NAMALWA (cell line): ENCODE measurements at regions not wholly inside any gene's neighbourhood (a gene's known extent, or its start where the extent isn't known, plus 50 kb on each side); places are given as distances from the start of the nearest gene placed in this dataset.
A peak's percentile ranks its signal among the peaks of the same experiment; 100 is the strongest.

Experiments used
- DNase-seq: peaks from one replicate; pipeline ENCODE4 v3.0.0-alpha.2; 2015; ENCODE audit warnings: low spot score

DNA sequence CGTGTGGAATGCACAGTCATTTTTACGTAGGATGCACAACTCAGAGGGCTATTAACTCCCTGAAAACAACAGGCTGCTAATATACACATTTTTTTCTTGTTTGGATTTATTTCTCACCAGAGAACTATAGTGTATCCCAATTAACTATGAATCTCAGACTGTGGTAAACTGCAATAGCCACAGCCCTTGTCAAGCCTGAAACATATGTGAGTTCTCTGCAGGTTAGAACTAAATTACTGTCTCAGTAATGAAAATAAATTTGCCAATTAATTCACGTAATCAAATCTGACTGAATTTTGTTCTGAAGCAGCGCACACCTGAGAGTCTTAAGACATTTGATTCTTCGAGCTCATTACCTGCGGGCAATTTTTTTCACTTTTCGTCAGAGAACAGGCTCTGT lies 318.6 kb downstream of the PMP22 start:
- no peak for DNase-seq

DNA sequence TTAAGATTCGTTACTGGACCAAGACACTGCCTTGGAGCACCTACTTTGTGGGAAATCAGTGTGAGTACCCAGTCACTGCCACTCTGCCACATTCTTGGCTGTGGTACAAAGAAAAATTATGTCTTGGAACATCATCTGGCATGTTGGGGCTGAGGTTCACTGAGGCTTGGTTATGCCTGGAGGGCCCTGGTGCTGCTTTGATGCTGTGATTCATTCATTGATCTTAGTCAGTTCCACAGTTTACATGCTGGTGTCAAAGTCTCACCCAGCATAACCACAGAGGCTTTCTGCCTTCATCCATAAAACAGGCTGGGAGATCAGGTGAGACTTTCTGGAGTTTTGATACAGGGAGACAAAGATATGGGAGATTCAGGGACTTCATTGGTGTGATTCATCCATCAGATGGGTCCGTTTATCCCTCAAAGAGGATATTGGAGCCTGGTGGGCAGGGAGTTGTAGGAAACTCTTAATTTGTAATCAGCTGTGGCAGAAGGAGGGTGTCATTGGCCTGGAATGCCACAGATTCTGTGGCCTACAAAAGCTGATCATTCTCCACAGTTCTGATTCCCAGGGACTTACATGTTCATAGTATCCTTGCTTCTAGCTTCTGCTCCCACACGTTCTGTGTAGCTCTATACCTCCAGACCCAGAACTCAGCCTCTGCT lies 322.5 kb downstream of the PMP22 start:
- DNase-seq: no peak

DNA sequence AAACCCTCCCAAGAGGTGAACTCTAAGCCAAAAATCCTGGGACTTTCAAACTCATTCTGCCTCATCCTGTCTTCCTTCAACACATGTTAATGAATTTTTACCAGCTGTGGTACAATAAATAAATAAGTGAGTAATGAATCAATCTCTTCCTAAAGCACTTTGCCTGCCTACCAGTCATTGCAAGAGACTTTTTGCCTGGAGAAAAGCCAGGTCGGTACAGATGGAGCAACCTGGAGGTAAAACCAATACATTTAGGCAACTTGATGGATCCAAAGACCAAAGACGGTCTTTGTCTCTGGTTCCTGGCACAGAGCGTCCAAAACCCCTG lies 324.2 kb downstream of the PMP22 start:
- DNase-seq: no peak

DNA sequence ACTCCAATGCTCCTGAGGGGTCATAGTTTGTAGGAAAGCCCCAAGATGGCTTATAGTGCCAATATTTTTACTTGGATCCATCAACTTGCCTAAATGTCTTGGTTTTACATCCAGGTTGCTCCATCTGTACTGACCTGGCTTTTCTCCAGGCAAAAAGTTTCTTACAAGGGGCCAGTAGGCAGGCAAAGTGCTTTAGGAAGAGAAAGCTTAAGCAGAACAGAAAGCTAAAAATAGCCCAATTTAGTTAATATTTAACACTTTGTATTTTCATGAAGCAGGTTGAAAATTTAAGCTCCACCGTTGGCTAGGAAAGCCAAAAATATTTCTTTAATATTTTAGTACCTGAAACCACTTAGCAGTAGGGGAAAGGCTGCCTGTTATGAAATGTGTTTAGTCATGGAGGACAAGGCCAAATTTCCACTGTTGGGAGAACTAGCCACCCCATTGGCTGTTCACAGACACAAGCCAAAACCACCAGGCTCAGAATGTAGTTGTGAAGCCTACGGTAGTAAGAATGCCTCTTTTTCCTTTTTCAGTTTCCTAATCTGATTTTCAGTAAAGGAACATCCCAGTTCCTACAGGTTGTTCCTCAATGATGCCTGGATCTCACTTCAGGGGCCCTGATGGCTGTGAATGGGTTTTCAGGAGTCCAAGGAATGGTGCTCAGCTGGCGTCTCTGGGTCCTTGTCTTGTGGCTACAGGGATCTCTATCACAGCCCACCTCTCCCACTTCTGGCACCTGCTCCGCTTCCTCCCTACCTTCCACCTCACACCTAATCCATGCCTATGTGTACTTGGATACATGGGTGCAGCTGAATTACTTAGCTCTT lies 324.8 kb downstream of the PMP22 start:
- no peak for DNase-seq

DNA sequence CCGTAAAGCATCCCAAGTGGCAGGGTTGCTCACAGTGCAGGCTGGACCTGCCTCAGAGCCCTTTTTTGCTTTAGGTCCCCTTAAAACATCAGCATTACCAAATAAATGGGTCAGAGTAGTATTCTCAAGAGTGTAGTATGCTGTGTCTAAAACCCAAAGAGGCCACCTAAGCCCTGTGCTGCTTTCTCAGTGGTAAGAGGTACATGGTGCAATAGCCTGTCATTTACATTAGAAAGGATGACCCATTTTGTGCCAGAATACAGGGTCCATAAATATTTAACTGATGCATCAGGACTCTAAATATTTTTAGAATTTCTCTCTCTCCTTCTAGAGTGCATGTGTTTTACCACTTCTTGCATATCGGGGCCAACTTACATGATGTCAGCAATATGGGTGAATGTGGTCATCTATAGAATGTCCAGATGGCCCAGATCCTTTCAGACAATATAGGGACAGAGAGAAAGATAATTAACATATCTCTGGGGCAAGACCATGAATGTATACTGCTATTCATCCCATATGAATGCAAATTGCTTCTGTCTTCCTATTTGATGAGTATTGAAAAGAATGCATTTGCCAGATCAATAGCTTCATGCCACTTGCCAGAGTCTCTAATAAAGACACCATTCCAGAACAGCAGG lies 329.2 kb downstream of the PMP22 start:
- no peak for DNase-seq

DNA sequence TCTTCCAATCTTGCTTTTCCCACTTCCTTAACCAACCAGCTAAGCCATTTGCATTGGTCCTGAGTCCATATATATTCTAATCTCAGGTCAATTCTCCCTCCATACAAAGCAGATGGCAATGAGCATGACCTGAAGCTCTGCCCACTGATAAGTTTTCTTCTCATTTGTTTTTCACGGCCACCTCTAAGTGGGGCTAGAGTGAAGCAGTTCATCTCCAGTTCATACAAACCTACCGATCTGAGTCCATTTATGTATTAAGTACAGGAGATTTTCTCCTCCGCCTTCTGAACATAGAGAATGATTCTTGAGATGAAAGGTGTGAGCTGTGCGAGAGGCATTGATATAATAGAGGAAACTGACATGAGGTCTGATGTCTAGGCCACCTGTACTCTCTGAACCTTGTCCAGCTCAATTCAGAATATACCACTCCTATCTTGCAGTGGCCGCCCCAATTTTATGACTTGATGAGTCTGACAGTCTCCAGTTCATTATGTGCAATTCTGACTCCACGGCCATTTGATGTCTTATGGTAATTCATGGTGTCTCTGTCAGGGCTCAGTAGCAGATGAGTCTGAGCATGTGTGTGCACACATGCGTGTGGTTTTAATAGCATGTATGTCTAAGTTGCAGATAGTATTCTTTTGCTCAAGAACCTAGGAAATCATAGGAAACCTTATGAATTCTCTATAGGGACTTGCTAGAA lies 329.8 kb downstream of the PMP22 start:
- DNase-seq: no peak

DNA sequence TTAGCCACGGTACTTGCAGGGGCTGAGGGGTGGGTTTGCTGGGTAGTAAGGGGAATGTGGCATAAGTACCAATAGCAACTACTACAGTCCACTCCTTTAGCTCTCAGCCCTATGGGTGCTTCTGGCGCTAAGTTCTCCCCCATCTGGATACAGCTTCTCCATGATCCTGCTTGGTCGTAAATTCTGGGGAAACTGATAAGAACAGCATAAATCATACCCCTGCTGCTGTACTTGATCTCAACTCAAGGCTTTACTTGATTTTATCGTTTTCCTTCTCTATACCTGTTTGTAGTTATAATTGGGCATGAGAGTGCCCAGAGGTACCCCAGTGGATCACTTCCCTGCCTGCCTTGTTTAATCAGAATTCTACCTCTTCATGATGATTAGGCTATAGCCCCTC lies 331.4 kb downstream of the PMP22 start:
- no peak for DNase-seq

DNA sequence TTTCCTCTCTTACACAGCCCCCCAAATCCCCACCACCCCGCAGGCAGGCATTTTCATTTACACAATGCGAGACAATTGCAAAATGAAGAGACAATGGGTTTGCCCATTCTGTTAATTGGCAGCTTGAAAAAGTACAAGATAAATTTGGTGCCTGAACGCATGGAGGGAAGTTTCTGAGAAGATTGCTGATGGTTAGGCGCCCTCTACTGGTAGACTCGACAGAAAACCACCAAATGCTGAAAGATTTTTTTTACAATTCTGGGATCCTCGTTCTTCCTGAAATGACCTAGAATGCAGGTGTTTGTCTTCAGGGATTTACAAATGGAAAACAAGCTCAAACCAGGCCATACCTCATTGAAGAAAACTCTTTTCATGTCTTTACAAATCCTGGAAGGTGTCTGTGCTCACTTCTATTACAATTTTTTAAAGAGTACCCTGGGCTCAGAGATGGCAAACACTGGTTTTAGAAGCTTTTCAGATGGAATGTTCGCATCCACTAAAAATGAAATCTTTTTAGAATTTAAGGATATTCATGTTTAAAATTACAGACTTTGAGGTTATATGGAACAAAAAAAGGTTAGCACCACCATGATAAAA lies 338.5 kb downstream of the PMP22 start:
- DNase-seq: peak; percentile 43

DNA sequence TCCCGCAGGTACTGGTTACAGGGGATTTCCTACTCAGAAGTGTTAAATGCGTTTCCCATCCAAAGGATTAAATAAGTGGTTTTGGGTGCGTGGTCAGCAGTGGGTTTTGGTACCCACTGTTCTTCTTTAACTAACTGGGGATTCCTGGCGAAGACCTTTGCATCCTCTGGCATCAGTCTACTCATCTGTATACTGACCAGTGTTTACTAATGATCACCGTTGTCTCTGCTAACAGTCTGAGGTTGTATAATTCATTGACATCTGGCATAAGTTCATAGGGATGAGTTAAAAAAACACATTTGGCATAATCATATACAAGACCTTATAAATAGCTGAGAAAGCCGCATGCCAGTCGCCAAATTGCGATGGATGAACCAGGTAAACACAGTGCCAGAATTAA lies 339.1 kb downstream of the PMP22 start:
- no peak for DNase-seq

DNA sequence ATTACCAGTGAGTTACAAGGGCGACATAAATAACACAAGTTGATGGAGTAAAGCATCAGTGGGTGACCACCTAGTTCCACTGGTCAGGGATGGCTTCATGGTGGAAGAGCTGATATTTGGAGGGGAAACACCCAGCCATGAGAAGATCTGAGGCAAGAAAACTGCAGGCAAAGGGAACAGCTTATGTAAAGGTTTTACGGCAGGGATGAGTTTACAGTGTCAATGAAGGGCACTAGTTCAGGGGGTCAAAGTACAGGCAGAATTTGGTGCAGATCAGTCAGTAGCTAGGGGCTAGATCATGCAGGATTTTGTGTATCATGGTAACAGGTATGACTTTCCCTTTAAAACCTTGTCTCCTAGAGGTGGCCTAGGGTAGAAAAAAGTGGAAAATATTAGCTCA lies 339.6 kb downstream of the PMP22 start:
- no peak for DNase-seq

DNA sequence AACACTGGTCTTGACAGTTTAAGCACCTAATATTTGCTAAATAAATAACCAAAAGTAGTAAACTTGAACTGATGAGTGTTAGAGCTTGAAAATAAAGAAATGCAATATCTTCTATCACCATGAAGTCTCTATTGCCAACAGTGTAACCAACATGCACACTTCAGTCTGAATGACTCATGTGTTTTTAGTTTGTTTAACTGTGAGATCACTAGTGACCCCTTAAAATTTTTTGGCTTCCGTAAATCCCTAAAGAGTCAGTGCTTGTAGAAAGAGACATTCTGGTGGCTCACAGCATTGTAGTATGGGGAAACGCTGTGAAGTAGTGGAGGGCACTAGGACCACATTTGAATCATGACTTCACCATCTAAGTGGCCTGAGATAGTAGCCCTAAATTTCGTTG lies 341.1 kb downstream of the PMP22 start:
- no peak for DNase-seq

DNA sequence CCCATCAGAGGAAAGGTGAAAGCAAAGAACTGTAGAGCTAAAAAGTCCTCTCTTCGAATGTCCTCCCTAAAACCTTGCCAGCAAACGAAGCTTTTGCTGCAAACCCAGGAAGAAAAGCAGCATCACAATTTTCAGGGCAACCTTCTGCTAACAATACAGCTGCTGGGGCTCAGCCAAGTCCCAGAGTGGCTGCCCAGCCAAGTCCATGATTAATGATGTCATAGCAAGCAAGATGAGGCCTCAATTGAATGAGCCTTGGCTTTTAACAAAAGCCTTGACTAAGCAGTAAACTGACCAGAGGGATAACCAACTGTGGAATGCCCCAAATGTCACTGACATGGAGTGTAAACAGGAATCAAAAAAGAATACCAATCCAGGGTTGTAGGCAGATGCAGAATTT lies 342.7 kb downstream of the PMP22 start:
- DNase-seq: no peak

DNA sequence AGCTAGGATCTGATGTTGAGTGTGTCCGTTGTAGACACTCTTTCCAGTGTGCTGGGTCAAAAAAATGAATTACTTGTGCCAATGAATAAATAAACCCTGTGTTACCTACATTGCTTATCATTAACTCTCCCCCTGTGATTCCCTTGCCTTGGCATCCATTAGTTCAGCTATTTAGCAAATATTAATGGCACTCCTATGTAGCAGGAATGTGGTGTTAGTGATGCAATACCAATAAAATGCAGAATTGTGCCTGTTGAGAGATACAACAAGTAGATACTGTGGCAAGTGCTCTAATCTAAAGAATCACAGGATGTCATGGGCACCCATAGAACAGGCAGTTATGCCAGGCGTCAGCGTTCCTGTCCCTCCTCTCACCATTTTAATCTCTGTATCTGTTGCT lies 343.2 kb downstream of the PMP22 start:
- DNase-seq: no peak

GRCh38 chr17:14919631-14920213 lies 345.4 kb downstream of the PMP22 start:
- no peak for DNase-seq

DNA sequence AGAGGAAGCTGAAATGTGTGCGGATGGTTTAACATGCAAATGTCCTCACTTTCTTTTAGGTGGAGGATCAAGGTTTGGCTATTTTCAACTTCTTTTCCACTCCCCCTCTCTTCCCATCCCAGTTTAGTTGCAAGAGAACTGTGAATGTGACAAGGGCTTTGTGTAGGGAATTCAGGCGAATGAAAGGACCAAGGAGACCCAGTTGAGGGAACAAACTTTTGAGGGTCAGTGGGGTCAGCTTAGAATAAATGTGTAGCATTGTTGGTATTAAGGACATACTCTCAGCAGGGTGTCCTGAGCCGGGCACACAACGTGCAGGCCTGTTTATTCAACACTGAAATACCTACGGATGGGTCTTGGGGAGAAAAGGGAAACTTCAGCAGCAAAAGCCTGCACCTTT lies 346.0 kb downstream of the PMP22 start:
- no peak for DNase-seq

DNA sequence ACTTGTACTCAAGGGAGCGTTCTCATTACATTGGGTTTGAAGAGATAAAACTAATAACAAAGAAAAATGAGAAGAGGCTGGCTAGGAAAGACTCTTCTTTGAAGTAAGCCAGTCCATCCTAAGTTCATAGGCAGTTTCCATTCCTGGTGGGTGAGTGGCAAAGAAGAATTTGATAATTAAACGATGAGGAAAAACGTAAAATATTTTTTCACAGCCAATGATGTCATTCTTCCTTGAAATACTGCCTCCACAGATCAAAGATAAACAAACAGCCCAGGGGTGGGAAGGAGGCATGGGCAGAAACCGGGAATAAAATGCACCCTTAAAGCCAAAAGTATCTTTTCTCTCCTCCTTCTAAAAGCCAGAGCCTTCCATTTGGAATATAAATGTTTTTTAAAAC lies 346.6 kb downstream of the PMP22 start:
- DNase-seq: no peak

- no peak for DNase-seq
These were observed 354.2 kb downstream of the PMP22 start for GRCh38 chr17:14910916-14911315.

DNA sequence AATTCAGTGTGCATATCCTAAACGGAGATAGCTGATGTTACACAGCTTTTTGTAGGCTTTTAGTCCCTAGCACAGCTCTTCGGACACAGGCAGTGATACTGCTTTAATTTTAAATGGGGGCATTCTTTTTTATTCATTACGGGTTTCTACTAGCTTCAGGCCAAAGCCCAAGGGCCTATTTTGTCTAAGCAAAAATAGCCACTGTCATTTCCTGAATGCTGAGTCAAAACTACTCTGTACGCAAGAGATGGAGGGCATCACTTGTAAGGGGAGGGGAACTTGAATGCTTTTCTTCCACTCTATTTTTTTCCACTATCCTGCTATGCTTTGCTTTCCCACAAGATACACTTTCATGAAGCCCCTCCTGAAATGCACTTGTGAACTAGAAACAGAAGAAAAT lies 360.7 kb downstream of the PMP22 start:
- no peak for DNase-seq

- DNase-seq: no peak
These were observed 361.3 kb downstream of the PMP22 start for GRCh38 chr17:14903854-14904253.

- DNase-seq: no peak
These were observed 362.3 kb downstream of the PMP22 start for GRCh38 chr17:14902803-14903202.

- DNase-seq: no peak
These were observed 362.8 kb downstream of the PMP22 start for GRCh38 chr17:14902297-14902696.

GRCh38 chr17:14901376-14901775 lies 363.8 kb downstream of the PMP22 start:
- no peak for DNase-seq
